HG03060 (cell line): ENCODE measurements at regions not wholly inside any gene's neighbourhood (a gene's known extent, or its start where the extent isn't known, plus 50 kb on each side); places are given as distances from the start of the nearest gene placed in this dataset.

Experiments used
- ATAC-seq: cut with Tn5 transposase; IDR thresholded peaks from one replicate; pipeline ENCODE4 v1.9.1; 2021; ENCODE audit warnings: low read depth, moderate number of reproducible peaks; ENCODE audit not compliant: unreplicated experiment

- no peak for ATAC-seq
Measured at GRCh38 chr2:16508490-16508851, 157.2 kb downstream of the CYRIA start.

GRCh38 chr2:16507655-16508489 lies 157.8 kb downstream of the CYRIA start:
- ATAC-seq: no peak

GRCh38 chr2:16506366-16506765 lies 159.3 kb downstream of the CYRIA start:
- ATAC-seq: no peak

GRCh38 chr2:16496426-16497388 lies 168.9 kb downstream of the CYRIA start:
- no peak for ATAC-seq

- ATAC-seq: no peak
Measured at GRCh38 chr2:16495509-16496208, 170.0 kb downstream of the CYRIA start.

- no peak for ATAC-seq
Measured at GRCh38 chr2:16494836-16495508, 170.7 kb downstream of the CYRIA start.

GRCh38 chr2:16493788-16494187 lies 171.8 kb downstream of the CYRIA start:
- no peak for ATAC-seq

- ATAC-seq: no peak
Measured at GRCh38 chr2:16487686-16488085, 177.9 kb downstream of the CYRIA start.

- ATAC-seq: no peak
Measured at GRCh38 chr2:16485251-16485650, 180.4 kb downstream of the CYRIA start.

GRCh38 chr2:16482460-16482859 lies 183.2 kb downstream of the CYRIA start:
- ATAC-seq: no peak

- no peak for ATAC-seq
Measured at GRCh38 chr2:16481351-16481750, 184.3 kb downstream of the CYRIA start.

- no peak for ATAC-seq
Measured at GRCh38 chr2:16479721-16480120, 185.9 kb downstream of the CYRIA start.

- ATAC-seq: no peak
Measured at GRCh38 chr2:16478434-16479210, 187.0 kb downstream of the CYRIA start.

- ATAC-seq: no peak
Measured at GRCh38 chr2:16477648-16478047, 188.0 kb downstream of the CYRIA start.

GRCh38 chr2:16476866-16477265 lies 188.8 kb downstream of the CYRIA start:
- ATAC-seq: no peak

- no peak for ATAC-seq
Measured at GRCh38 chr2:16475986-16476567, 189.6 kb downstream of the CYRIA start.

- ATAC-seq: no peak
Measured at GRCh38 chr2:16475586-16475985, 190.0 kb downstream of the CYRIA start.

- no peak for ATAC-seq
Measured at GRCh38 chr2:16473575-16473974, 192.1 kb downstream of the CYRIA start.

- no peak for ATAC-seq
Measured at GRCh38 chr2:16470936-16471490, 194.6 kb downstream of the CYRIA start.
